HG03457 (cell line): ENCODE measurements at regions not wholly inside any gene's neighbourhood (a gene's known extent, or its start where the extent isn't known, plus 50 kb on each side); places are given as distances from the start of the nearest gene placed in this dataset.

Experiments used
- ATAC-seq: cut with Tn5 transposase; IDR thresholded peaks from one replicate; pipeline ENCODE4 v1.9.1; 2021; ENCODE audit warnings: moderate number of reproducible peaks; ENCODE audit not compliant: unreplicated experiment

- no peak for ATAC-seq
Measured at GRCh38 chr3:152051501-152052404, 178.3 kb downstream of the SUCNR1 start.

GRCh38 chr3:152053866-152054265 is 180.4 kb downstream of the SUCNR1 start:
- no peak for ATAC-seq

GRCh38 chr3:152054315-152054714 is 180.9 kb downstream of the SUCNR1 start:
- no peak for ATAC-seq

- ATAC-seq, result no peak
Measured at GRCh38 chr3:152056073-152056472, 182.6 kb downstream of the SUCNR1 start.

GRCh38 chr3:152056481-152056880 is 183.0 kb downstream of the SUCNR1 start:
- ATAC-seq, result no peak

GRCh38 chr3:152056987-152057386 is 183.5 kb downstream of the SUCNR1 start:
- ATAC-seq, result no peak

GRCh38 chr3:152058856-152059255 is 185.4 kb downstream of the SUCNR1 start:
- no peak for ATAC-seq

GRCh38 chr3:152060701-152061100 is 187.3 kb downstream of the SUCNR1 start:
- ATAC-seq, result no peak

GRCh38 chr3:152061296-152061695 is 187.9 kb downstream of the SUCNR1 start:
- no peak for ATAC-seq

- ATAC-seq, result no peak
Measured at GRCh38 chr3:152069871-152070270, 196.4 kb downstream of the SUCNR1 start.

GRCh38 chr3:152071315-152071714 is 197.4 kb upstream of the MBNL1 start:
- no peak for ATAC-seq

GRCh38 chr3:152071924-152072323 is 196.8 kb upstream of the MBNL1 start:
- ATAC-seq, result no peak

GRCh38 chr3:152073267-152073666 is 195.5 kb upstream of the MBNL1 start:
- no peak for ATAC-seq

- no peak for ATAC-seq
Measured at GRCh38 chr3:152076148-152076547, 192.6 kb upstream of the MBNL1 start.

GRCh38 chr3:152079980-152080379 is 188.7 kb upstream of the MBNL1 start:
- no peak for ATAC-seq

- no peak for ATAC-seq
Measured at GRCh38 chr3:152083135-152083534, 185.6 kb upstream of the MBNL1 start.

GRCh38 chr3:152084441-152085158 is 184.1 kb upstream of the MBNL1 start:
- ATAC-seq, result no peak

- ATAC-seq, result no peak
Measured at GRCh38 chr3:152087153-152087552, 181.6 kb upstream of the MBNL1 start.

GRCh38 chr3:152089528-152089927 is 179.2 kb upstream of the MBNL1 start:
- no peak for ATAC-seq

GRCh38 chr3:152091725-152092124 is 177.0 kb upstream of the MBNL1 start:
- ATAC-seq, result no peak

- ATAC-seq, result no peak
Measured at GRCh38 chr3:152093901-152094300, 174.8 kb upstream of the MBNL1 start.

- ATAC-seq, result no peak
Measured at GRCh38 chr3:152094406-152094805, 174.3 kb upstream of the MBNL1 start.
